ENCODE measurements at regions not wholly inside any gene's neighbourhood (a gene's known extent, or its start where the extent isn't known, plus 50 kb on each side); places are given as distances from the start of the nearest gene placed in this dataset.
"Not testable (repeated sequence)": the region's sequence is repeated elsewhere in the genome, so short reads cannot be mapped to it uniquely, and the experiment has no call there.

GRCh38 chr3:5358911-5359310 lies 171.4 kb downstream of the EDEM1 start:
- no peak for DNase-seq

DNA sequence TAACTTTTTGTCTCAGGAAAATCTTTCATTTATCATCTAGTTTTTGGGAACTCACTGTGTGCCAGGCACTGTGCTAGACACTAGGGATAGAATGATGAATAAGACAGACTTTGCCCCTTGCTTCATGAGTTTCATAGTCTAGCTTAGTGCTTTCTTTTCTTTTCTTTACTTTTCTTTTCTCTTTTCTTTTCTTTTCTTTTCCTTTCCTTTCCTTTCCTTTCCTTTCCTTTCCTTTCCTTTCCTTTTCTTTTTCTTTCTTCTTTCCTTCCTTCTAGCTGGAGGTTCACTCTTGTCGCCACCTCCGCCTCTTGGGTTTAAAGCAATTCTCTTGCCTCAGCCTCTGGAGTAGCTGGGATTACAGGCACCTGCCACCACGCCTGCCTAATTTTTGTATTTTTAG lies 172.9 kb downstream of the EDEM1 start:
- DNase-seq = no peak

GRCh38 chr3:5366746-5367145 lies 179.2 kb downstream of the EDEM1 start:
- DNase-seq = no peak

- DNase-seq = not testable (repeated sequence)
Measured at GRCh38 chr3:5371555-5371954, 184.0 kb downstream of the EDEM1 start.

DNA sequence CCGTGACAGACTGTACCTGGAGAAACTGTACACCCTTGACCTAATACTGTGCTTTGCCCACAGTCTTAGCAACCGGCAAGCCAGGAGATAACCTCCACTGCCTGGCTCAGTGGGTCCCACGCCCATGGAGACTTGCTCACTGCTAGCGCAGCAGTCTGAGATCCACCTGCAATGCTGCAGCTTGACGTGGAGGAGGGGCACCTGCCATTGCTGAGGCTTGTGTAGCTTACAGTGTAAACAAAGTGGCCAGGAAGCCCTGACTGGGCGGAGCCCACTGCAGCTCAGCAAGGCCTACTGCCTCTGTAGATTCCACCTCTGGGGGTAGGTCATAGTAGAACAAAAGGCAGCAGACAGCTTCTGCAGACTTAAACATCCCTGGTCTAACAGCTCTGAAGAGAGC lies 189.3 kb downstream of the EDEM1 start:
- DNase-seq = no peak

GRCh38 chr3:5379266-5379665 lies 191.8 kb downstream of the EDEM1 start:
- DNase-seq = not testable (repeated sequence)

- DNase-seq = not testable (repeated sequence)
Measured at GRCh38 chr3:5383486-5384263, 196.2 kb downstream of the EDEM1 start.

DNA sequence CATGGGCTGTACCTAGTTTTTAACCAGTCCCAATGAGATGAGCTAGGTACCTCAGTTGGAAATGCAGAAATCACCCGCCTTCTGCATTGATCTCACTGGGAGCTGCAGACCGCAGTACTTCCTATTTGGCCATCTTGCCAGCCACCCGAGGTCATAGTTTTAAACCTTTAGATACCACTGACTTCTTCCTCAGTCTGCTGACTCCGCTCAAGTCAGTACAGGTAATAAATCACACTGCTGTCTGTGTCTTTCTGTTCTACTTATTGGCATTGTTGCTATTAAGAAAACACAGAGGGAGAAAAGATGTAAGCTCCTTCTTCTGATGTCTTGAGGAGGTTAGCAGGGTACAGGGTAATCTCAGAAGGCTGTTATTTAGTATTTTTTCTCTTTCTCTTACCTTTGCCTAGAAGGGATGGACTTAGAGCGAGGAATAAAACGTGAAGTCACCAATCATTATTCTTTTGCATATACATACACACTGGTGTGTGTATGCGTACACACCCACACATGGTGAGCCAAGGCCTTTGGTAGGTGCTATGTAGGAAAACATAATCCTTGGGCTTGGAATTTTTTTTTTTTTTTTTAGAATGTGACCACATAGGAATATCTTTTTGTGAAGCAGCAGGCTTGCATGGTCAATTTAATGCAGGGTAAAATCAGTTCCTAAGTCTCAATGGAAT lies 197.2 kb downstream of the EDEM1 start:
- no peak for DNase-seq

DNA sequence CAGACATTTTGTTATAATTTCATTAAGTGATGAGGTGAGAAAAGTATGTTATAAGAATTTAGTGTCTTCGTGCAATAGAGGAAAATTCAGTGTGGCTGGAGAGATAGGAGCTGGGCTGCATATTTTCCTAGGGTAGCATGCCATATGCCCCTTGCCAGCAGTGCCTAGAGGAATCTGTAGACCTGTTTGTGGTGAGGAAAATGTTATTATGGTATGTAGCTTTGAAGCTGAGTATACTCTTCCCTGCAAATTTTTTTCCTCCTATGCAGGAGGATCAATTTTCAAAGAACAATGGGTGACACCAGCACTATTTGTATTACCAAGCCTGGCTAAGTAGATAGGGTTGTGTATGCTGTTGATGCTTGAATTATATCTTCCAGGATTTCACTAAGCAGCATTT lies 200.6 kb downstream of the EDEM1 start:
- no peak for DNase-seq

DNA sequence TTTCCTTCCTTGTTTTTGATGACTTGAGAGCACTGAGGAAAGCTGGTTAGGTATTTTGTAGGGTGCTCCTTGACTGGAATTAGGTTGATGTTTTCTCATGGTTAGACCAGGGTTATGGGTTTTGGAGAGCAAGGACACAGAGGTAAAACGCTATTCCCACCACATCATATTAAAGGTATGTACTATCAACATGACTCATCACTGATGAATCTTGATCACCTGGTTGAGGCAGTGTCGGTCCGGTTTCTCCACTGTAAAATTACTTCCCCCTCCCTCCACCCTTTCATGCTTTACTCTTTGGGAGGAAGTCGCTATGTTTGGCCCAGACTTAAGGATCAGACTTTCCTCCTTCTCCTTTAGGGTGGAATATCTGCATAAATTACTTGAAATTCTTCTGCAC lies 201.6 kb downstream of the EDEM1 start:
- no peak for DNase-seq

GRCh38 chr3:5390221-5390620 lies 202.7 kb downstream of the EDEM1 start:
- no peak for DNase-seq

DNA sequence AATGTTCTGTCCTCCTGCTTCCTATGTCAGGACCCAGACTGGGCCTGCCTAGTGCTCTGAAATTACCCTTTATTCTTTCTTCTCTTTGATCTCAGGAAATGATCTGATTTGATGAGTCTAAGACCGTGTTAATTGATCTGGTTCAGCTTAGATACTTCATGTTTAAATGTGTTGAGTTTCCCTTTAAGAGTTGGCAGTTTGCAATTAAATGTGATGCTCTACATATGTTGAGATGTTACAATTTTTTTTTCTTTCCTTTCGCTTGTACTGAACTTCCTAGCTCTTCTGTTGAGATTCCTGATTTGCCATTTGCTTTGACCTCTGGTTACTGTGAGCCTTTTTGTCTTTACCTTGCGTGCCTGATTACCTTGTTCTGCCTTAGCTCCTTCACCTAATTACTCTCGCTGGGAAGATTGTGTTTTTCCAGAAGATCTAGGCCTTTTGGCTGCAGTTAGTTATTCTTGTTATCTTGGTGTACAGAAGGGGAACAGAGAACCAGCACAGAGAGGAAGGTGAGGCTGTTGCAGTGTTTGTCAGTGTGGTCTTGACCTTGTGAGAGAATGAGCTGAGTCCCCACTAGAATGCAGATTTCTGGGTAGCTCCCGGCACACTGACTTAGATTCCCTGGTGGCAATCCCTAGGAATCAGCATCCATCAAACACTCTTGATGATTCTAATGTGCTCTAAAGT lies 203.6 kb downstream of the EDEM1 start:
- DNase-seq = no peak

DNA sequence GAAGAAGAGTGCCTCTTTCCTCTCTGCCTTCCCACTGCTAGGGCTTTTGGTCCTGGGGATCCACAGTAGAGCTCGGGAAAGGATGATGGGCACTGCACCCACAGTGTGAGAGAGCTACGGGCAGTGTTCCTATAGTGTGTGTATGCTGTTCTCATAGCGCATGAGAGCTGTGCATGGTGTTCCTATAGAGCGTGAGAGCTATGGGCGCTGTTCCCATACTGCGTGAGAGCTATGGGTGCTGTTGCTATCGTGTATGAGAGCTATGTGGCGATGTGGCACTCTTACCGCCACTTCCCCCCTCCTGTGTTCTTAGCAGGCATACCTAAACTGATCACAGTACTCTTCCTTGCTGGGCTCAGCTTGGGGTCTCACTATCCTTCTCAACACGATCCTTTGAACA lies 213.5 kb downstream of the EDEM1 start:
- DNase-seq = no peak

- no peak for DNase-seq
Measured at GRCh38 chr3:5404718-5405117, 217.2 kb downstream of the EDEM1 start.

- no peak for DNase-seq
Measured at GRCh38 chr3:5411786-5412185, 224.3 kb downstream of the EDEM1 start.

- no peak for DNase-seq
Measured at GRCh38 chr3:5423076-5423475, 235.6 kb downstream of the EDEM1 start.

DNA sequence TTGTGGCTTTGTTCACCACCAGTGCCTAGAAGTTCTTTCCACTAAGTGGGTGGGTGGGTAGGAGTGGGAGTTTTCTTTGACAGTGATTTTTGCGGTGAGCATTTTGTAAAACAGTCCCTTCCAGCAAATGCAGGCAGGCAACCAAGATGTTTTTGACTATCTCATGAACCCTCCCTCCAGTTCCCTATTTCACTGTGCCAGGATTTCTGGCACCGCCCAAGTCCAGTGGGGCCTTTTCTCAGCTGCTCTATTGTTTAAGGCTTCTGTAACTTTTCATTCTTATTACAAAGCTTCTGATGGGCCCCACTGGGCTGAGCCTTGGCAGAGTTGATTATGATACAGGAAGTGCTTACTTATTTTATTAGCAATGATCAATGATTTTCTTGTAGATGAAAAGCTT lies 236.0 kb downstream of the EDEM1 start:
- DNase-seq = no peak

- DNase-seq = no peak
Measured at GRCh38 chr3:5425371-5425770, 237.9 kb downstream of the EDEM1 start.

GRCh38 chr3:5426094-5426883 lies 238.8 kb downstream of the EDEM1 start:
- peak; percentile 79 to 83 for DNase-seq

DNA sequence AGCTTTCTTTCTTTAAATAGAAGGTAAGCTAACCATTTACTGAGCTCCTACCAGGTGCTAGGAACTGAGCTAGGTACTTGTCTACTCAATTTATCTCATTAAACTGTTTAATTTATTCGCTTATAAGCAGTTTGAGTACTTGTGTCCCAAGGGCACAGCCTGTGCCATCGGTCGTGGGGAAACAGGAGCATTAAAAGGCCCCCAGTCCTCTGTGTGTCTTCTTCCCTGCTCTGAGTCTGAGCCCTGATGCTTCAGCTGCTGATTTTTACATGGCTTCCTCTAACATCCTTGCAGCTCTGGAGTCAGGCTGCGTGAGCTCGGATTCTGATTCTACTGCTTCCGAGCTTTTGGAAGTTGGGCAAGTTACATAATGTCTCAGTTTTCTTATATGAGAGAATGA lies 239.5 kb downstream of the EDEM1 start:
- DNase-seq = no peak

GRCh38 chr3:5427938-5428337 lies 240.4 kb downstream of the EDEM1 start:
- DNase-seq = no peak

GRCh38 chr3:5428607-5429516 lies 241.4 kb downstream of the EDEM1 start:
- DNase-seq = no peak
